CD4-positive, alpha-beta T cell treated with Interleukin-4 for 4 hours (primary cell): ENCODE measurements at regions not wholly inside any gene's neighbourhood (a gene's known extent, or its start where the extent isn't known, plus 50 kb on each side); places are given as distances from the start of the nearest gene placed in this dataset.

Experiments used
- DNase-seq: peaks from one replicate; pipeline ENCODE4 v3.0.0-alpha.2; 2020

DNA sequence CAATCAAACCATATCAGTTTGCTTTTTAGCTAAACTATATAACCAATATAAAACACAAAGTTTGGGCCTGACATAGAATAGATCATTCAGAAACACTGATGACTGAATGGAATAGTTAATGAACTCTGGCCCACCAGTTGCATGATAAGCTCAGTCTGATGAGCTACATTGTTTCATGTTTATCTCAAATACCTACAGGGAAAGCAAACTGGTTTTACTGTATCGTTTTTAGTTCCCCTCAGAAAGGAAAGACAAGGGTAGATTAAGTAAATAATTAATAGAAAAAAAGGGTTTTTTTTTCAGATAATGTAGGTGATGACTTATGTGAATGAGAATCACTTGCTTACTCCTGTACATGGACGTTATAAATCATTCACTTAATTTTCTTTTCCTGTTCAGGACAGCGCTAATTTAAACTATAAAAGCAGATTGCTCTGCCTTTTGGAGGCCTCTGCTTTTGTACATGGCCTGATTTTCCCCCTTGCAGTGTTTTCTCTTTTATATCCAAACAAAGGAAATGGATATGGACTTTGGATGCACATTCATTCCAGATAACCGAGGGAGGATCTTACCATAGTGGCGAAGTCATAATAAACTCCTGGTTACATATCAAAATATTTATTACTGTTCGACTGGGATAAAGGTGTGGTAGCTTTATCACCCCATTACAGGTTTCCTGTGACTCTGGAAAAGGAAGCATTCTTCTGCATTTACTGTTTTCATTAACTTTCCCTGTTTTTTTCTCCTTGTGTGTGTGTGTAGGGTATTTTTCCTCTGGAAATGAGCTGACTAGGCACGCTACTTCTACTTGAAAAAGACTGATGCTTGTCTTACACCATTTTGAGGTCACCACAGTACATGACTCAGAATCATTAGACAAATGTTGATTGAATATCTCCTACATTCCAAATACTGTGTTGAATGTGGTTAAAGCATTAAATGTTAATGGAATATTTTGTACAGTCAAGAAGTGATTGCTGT is 373.1 kb upstream of the HS3ST1 start:
- DNase-seq: no peak

DNA sequence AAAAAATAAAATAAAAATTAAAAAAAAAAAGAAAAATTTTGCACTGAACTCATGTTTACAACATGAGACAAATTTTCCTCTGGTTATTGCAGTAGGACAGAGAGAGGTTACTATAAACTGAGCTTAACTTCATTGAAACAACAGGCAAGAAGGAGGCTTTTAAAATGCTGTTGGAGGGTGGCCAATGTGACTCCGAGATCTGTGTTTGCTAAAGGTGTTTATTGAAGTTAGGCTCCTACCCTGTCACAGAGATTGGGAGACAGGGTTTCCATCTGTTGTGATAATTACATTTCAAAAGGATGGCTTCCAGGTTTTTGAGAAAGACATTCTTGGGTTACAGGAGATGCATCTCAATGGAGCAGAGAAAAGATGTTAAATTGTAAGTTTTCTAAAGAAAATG is 370.5 kb upstream of the HS3ST1 start:
- DNase-seq: no peak

DNA sequence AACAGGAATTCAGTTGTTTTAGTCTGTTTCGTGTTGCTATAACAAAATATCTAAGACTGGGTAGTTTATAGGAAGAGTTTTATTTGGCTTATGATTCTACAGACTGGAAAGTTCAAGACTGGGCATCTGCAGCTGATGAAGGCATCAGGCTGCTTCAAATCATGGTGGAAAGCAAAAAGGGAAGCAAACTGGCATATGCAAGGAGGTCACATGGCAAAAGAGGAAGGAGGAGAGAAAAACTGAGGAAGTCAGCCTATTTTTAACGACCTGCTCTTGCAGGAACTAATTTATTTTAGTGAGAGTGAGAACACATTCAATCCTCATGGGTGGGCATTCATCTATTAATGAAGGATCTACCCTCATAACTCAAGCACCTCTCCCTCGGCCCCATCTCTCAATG is 363.1 kb upstream of the HS3ST1 start:
- DNase-seq: no peak

DNA sequence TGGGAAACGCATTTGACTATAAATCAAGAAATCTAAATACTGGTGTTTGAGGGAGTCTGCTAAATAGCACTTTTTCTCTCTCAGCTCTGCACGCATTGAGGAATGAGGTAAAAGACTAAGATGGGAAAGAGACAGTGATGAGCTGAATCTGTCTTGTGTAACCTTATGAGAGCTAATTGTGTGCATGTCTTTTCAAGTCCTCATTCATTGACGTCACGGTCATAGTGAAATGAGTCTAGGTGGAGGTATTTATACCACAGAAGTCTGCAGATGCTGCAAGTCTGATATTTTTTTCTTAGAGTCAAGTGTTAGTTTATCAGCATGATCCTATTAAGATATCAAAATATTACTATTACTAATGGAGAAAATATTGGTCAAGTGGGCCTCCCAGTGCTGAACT is 361.5 kb upstream of the HS3ST1 start:
- DNase-seq: no peak

DNA sequence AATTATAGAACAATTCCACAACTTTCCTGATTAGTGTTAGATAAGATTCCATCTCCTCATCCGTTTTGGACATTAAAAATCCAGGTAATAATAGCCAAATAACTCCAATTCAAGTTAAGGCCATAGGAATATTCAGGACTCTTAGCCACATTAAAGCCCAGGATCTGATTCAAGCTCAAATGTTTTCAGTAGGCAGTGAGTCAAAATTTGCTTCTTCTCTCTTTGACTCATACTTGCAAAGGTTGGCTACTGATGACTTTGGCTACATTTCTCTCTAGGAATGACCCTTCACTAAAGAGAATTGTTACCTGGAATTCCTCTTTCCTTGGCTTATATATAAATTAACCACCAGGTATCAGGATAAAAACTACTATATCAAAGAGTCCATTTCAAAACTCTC is 354.9 kb upstream of the HS3ST1 start:
- no peak for DNase-seq

DNA sequence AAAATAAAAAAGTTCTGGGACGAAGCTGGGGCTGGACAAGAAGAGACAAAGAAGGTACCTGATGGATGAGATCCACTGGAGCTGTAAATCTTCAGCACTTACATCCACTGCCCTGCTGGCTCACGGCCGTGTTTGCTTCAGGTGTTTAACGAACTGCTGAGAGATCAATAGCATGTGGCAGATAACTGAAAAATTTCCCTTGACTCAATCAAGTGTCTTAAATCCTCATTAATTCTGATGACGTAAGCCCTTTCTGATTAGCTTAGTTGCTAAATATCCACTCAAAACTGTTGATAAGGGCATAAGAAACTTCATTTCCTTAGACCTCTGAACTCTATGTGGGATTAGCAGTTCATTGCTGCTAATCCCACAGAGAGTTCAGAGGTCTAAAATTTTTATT is 354.2 kb upstream of the HS3ST1 start:
- DNase-seq: no peak

DNA sequence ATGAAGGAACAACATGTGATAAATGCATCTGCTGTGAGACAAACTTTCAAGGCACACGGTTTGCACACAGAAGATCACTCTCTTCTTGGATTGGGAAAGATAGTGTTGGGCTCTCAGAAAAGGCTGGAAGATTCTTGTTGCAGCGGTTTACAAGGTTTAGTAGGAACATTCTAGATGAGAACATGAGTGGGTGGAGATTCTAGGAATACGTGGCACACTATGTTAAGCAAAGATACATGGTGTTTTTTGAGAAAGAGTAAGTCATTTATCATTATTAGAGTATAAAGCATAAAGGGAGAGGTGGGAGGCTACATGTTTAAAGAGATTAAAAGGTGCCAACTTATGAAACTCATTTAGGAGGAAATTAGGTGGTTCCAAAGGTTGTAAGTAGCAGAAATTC is 348.8 kb upstream of the HS3ST1 start:
- DNase-seq: no peak

DNA sequence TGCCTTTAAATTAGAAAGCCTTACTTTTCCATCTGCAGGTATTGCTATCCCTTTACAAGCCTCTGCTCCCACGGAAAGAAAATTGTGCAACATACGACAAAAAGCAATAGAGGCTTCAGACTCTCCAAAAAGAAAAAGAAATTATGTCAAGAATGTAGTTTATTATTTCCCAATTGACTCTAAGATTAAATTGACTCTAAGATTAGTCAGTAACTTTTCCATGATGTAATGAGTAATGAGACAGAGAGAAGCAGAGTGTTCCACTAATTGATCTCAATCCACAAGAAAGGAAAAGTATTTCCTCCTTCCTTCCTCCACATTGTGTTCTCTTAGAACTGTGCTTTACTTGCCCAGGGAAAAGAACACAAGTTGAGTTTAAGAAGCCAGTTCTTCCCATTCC is 345.7 kb upstream of the HS3ST1 start:
- no peak for DNase-seq

DNA sequence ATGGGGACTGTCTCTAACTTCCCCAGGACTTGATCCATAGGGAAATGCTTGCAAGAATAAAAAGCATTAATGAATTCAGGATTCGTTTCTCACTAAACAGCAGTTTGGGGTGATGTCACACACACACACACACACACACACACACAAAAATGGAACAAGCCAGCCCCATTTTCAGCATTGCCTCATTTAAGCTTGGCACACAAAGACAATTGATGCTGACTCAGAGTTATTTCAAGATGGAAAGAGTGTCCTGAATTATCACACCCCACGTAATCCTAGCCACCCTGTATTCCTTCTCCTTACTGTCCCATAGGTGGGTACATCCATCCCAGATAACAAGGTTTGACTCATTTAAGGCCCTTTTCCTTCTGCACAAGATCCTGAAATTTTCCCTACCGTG is 345.1 kb upstream of the HS3ST1 start:
- DNase-seq: no peak

DNA sequence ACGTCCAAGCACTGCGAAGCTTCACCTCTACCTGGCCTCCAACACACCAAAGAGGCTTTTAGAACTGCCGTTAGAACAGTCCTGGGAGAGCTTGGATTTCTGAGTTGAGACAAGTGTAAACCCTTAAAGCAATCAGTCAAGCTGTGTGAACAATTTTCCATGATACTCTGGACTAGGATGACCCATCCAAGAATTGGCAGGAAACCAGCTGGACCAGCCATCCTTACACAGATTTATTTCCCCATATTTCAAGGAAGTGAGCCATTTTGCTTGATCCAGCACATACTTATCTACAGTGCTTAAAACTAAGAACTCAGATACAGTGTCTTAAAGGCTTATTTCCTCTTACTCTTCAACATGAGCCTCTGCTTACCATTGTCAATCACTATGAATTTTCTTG is 340.7 kb upstream of the HS3ST1 start:
- no peak for DNase-seq

DNA sequence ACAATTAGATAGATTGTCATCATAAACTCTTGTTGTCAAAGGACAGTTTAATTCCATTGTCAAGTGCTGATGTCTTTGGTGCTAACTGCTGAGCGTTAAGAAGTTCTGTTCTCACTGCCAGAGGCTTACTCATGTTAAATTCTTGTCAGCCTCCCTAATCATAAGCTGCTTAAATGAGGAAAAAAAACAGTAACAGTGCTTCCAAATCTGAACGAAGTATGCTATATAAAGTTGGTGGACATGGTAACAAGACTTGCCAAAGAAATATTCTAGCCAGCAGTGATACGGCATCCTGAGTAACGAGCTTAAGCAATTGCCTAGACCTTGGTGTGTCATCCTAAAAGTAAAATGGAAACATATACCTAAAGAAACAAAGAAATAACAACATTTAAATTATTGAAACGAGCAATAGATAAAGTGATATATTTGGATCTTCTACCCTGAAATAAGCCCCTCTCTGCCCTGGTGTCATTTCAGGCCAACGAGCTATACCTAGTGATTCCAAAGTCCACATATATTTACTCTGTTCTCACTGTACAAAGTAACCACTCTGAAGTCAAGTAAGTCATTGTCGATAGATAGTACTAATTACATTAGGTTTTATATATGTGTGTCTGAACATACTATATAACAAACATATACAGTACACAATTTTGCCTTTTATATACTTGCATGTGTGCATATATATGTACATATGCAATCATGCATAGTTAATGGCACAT is 339.7 kb upstream of the HS3ST1 start:
- DNase-seq: no peak

DNA sequence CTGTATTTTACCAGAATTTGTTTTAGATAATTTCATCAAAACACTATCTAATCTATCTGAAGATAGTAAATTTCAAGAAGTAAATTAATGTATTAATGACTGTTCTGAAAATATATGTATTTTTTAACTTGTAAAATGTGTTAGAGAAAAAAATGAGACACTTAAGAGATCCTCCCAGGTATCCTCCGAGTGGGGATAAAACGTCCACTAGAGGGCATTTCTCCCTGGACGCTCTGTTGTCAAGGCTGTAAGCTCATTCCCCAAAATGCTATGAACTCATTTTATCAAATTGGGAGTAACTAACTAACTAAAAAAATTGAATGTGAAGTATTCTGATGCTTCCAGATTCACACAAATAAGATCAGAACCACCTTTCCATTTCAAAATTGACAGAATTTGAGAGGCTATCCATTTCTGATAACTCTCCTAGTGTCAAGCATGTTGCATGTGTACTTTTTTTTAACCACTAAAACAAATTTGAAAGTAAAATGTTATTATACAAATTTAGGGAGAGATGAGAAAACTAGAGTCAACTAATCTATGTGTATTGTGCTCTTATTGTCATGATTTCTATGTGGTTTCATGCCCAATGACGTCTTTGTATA is 337.3 kb upstream of the HS3ST1 start:
- DNase-seq: peak; percentile 13

DNA sequence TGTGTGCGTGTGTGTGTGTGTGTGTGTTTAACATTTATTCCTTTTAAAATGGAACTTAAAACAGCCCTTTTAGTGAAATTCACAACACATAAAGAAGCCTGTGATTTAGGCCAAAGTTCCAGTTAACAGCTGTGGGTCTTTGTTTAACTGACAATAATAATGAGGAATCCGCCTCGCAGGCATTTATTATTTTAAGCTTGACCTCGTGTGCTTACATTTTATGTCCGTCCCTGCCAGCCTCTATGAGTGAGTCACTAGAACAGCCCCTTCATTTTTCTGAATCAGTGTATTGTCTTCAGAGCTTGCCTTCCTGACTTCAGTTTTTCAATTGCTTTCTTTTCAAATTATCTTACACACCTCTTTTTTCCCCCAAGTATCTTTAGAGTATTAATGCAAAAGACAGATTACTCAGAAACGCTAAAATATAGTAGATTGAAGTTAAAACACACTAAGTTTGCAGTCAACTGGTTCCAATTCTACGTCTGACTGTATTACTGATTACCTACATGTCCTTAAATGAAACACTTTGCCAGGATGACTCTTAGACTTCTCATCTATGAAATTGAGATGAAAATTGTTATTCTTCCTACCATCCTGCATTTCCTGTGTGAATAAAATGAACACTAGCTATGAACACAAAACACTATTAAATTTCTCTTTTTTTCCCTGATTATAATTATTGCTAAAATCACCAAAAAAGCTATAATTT is 319.6 kb upstream of the HS3ST1 start:
- DNase-seq: no peak

DNA sequence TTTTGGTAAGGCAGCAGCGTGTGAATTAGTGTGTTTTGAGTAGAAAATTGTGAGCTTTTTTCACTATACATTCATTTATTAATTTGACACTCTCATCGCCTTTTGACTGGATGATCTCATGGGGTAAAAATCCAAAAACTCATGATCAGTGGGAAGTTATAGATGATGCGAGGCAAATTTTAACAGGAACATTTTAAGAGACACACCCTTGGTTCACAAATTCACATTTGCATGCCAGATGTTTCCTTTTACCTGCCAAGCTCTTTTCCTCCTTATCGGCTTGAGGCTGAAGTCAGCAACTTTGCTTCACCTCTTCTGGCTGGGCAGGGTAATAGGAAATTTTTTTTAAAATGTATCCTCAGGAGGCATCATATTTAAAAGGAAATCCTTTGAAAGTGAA is 318.0 kb upstream of the HS3ST1 start:
- DNase-seq: no peak

DNA sequence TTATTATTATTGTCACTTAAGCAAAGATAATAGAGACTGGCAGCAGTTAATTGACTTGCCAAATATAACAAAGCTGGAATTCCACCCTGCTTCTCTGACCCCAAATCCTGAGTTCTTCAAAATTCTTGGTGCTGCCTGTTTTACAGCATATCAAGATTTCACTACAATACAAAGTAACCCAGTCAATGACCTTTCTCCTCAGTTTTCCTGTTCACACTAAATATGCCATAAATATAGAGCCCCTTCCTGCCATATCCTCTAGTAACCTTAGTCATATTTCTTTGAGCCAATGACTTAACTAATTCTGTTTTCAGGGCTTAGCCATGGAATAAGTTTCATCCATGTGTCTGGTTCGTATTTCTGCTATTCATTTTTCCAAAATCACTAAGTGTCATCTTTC is 315.3 kb upstream of the HS3ST1 start:
- no peak for DNase-seq

DNA sequence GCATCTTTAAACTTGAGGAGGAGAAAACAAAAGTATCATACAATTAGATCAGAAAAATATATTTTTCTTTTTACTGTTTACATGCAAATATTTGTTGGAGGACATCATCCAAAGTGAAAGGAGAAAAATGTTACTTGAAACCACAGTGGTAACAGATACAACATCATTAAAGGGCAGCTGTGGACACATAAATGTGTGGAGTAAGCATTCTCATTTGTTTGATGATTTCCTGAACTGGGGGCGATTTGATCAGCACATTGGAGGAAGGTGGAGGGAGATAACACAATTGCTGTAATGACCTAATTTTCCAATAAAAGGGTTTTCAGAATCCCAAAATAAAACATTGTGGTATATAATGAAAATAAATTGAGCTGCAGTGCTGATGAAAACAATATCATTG is 314.5 kb upstream of the HS3ST1 start:
- no peak for DNase-seq

DNA sequence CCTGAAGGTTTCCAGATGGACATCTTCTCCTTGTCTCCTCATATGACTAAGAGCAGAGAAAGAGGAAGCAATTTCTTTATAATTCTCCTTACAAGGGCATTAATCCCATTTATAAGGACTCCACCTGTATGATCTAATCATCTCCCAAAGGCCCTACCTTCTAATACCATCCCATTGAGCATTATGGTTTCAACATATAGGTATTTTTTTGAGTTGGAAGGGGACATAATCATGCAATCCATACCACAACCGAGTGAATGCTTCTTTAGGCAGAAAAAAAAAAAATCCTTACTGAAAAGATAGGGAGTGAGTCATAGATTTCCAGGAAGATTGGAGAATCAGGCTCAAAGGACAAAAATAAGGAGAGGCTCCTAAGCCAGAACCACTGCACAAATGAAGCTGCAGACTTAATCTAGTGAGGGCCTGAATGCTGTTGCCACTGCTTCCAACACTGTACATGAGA is 312.5 kb upstream of the HS3ST1 start:
- no peak for DNase-seq

DNA sequence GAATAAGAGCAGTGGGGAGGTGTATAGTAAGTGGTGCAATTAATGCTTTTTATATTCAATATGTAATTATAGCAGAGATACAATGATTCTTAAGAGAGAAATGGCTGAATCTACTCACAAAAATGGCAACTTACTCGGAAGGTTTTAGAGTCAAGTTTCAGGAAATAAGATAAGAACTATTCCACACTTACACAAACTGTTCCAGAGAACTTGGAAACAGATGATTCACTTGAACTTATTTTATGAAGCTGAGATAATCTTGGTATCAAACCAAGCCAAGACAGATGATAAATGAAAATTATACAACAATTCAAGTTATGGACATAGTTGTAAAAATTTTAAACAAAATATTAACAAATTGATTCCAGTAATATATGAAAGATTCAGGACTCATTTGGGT is 311.3 kb upstream of the HS3ST1 start:
- DNase-seq: no peak

DNA sequence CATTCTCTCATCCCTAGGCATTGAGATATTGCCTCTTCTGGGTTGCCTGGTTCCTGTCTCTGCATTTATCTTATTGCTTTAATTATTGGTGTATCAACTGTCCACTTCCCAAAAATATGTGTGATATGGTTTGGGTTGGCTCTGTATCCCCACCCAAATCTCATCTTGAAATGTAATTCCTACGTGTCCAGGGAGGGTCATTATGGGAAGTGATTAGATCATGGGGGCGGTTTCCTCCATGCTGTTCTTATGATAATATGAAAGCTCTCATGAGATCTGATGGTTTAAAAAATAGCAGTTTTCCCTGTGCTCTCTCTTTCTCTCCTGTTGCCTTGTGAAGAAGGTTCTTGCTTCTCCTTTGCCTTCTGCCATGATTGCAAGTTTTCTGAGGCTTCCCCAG is 308.3 kb upstream of the HS3ST1 start:
- no peak for DNase-seq

DNA sequence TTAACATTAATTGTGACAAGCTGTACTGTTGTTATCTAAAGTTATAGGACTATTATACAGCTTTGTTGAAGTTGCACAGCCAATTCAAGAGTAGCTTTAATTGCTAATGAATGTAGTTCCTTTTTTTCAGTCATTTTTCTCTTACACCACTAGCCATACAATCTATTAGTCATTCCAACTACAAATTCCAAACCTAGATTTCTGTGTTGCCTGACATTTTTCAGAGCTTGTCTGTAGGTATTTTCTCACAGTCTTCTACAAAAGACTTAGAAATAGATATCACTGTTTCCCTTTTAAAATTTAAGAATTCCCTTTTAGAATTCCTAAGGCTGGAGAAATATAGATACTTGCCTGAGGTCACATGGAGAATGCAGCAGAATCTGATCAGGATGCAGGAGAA is 307.0 kb upstream of the HS3ST1 start:
- DNase-seq: no peak

DNA sequence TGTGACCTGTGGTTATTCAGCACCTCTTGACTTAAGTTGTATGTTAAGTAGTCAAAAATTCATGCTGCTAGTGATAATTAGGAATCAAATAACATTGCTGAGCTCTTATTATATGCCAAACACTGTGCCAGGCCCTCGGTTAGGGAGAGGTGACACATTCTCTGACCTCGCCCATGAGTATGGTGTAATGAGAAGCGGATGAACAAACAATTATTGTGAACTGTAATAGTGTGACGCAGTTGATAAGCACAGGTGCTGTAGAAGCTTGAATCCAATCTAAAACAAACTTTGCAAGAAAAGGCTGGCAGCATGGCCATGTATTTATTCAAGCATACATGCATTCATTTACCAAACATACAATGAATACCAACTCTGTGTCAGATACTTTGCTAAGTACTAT is 303.5 kb upstream of the HS3ST1 start:
- no peak for DNase-seq

DNA sequence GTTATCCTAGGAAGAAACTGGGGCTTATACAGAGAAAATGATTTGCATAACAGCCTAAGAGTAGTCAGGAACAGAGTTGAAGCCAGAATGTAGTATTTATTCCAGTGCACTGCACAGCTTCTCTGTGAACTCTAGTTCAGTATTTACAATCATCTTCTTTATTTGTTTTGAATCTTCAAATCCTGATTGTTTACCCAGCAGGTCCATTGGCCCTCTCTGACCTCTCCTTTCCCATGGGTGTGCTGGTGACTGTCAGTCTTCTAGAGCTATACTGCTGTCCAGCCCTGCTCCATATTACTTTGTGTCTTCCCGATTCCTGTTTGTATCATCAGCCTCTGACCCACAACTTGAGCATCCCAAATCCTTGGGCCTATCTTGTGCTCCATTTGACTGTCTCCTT is 301.9 kb upstream of the HS3ST1 start:
- no peak for DNase-seq

DNA sequence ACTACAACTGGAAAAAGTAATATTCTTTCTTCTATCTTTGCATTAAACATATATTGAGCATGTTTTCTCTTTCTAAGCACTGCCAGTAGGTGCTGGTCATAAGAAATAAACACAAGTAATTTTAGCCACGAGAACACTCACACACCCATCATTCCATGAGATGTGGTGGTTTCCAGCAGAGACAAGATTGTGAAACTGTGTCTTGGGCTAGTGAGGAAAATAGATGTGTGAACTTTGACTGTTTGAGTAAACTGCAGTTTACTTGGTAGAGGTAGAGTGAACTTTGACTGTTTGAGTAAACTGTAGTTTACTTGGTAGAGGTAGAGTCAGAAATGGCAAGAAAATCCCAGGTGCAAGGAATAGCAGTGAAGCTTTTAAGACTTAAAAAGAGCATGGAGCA is 300.9 kb upstream of the HS3ST1 start:
- DNase-seq: no peak
